ENCODE measurements at regions not wholly inside any gene's neighbourhood (a gene's known extent, or its start where the extent isn't known, plus 50 kb on each side); places are given as distances from the start of the nearest gene placed in this dataset.
A peak's percentile ranks its signal among the peaks of the same experiment; 100 is the strongest.

GRCh38 chr5:68531970-68532369 is 316.4 kb downstream of the PIK3R1 start:
- WGBS, result 91% methylated on average over 4 of the region's 4 CpGs
- no peak overlapping the region for H3K4me3 ChIP-seq (ENCODE audit: low read depth, low read length)
- H3K27ac ChIP-seq (ENCODE audit: low read depth), result no peak overlapping the region
- no peak for DNase-seq (ENCODE audit: extremely low spot score)
- no peaks in the 10 kb centered on the region for H3K4me1 ChIP-seq (ENCODE audit: insufficient read depth)
- H3K36me3 ChIP-seq (ENCODE audit: insufficient read depth), result no peaks in the 10 kb centered on the region

- no peaks in the 10 kb centered on the region for H3K36me3 ChIP-seq (ENCODE audit: insufficient read depth)
- no peak overlapping the region for H3K4me3 ChIP-seq (ENCODE audit: low read depth, low read length)
- 64% methylated on average over 2 of the region's 2 CpGs for WGBS
- no peak overlapping the region for H3K27ac ChIP-seq (ENCODE audit: low read depth)
- no peak for DNase-seq (ENCODE audit: extremely low spot score)
- no peaks in the 10 kb centered on the region for H3K4me1 ChIP-seq (ENCODE audit: insufficient read depth)
Observed at GRCh38 chr5:68533051-68533450, 317.5 kb downstream of the PIK3R1 start.

- Histone ChIP-seq H3K4me3 (ENCODE audit: low read depth, low read length) (no peak overlapping the region), H3K36me3 (ENCODE audit: insufficient read depth) (no peaks in the 10 kb centered on the region), H3K27ac (ENCODE audit: low read depth) (no peak overlapping the region), H3K4me1 (ENCODE audit: insufficient read depth) (no peaks in the 10 kb centered on the region)
- no peak for DNase-seq (ENCODE audit: extremely low spot score)
- WGBS, result 46% methylated on average over 5 of the region's 5 CpGs
Observed at GRCh38 chr5:68533571-68534084, 318.1 kb downstream of the PIK3R1 start.

GRCh38 chr5:68534131-68534940 is 318.8 kb downstream of the PIK3R1 start:
- no peak for DNase-seq (ENCODE audit: extremely low spot score)
- no peaks in the 10 kb centered on the region for H3K4me1 ChIP-seq (ENCODE audit: insufficient read depth)
- no peak overlapping the region for H3K4me3 ChIP-seq (ENCODE audit: low read depth, low read length)
- peak overlapping the region; percentile 67 for H3K27ac ChIP-seq (ENCODE audit: low read depth)
- WGBS, result 23% methylated on average over 12 of the region's 12 CpGs
- no peaks in the 10 kb centered on the region for H3K36me3 ChIP-seq (ENCODE audit: insufficient read depth)

- 89% methylated on average over 8 of the region's 8 CpGs for WGBS
- Histone ChIP-seq H3K4me3 (ENCODE audit: low read depth, low read length) (no peak overlapping the region), H3K36me3 (ENCODE audit: insufficient read depth) (no peaks in the 10 kb centered on the region), H3K27ac (ENCODE audit: low read depth) (no peak overlapping the region), H3K4me1 (ENCODE audit: insufficient read depth) (no peaks in the 10 kb centered on the region)
- DNase-seq (ENCODE audit: extremely low spot score), result no peak
Observed at GRCh38 chr5:68534956-68535520, 319.5 kb downstream of the PIK3R1 start.

- Histone ChIP-seq H3K36me3 (ENCODE audit: insufficient read depth) (no peaks in the 10 kb centered on the region), H3K4me3 (ENCODE audit: low read depth, low read length) (no peak overlapping the region), H3K27ac (ENCODE audit: low read depth) (no peak overlapping the region), H3K4me1 (ENCODE audit: insufficient read depth) (no peaks in the 10 kb centered on the region)
- no peak for DNase-seq (ENCODE audit: extremely low spot score)
- 93% methylated on average over 6 of the region's 6 CpGs for WGBS
Observed at GRCh38 chr5:68538814-68539420, 323.4 kb downstream of the PIK3R1 start.

- DNase-seq (ENCODE audit: extremely low spot score), result no peak
- H3K27ac ChIP-seq (ENCODE audit: low read depth), result no peak overlapping the region
- WGBS, result 83% methylated on average over 9 of the region's 9 CpGs
- H3K4me1 ChIP-seq (ENCODE audit: insufficient read depth), result no peaks in the 10 kb centered on the region
- H3K4me3 ChIP-seq (ENCODE audit: low read depth, low read length), result no peak overlapping the region
- no peaks in the 10 kb centered on the region for H3K36me3 ChIP-seq (ENCODE audit: insufficient read depth)
Observed at GRCh38 chr5:68540798-68541590, 325.4 kb downstream of the PIK3R1 start.

GRCh38 chr5:68542207-68542606 is 326.7 kb downstream of the PIK3R1 start:
- H3K36me3 ChIP-seq (ENCODE audit: insufficient read depth), result no peaks in the 10 kb centered on the region
- no peak overlapping the region for H3K27ac ChIP-seq (ENCODE audit: low read depth)
- no peak overlapping the region for H3K4me3 ChIP-seq (ENCODE audit: low read depth, low read length)
- H3K4me1 ChIP-seq (ENCODE audit: insufficient read depth), result no peaks in the 10 kb centered on the region
- DNase-seq (ENCODE audit: extremely low spot score), result no peak
- WGBS, result 59% methylated on average over 1 of the region's 1 CpG

GRCh38 chr5:68543212-68543611 is 327.7 kb downstream of the PIK3R1 start:
- 53% methylated on average over 2 of the region's 2 CpGs for WGBS
- no peak for DNase-seq (ENCODE audit: extremely low spot score)
- H3K27ac ChIP-seq (ENCODE audit: low read depth), result no peak overlapping the region
- no peaks in the 10 kb centered on the region for H3K4me1 ChIP-seq (ENCODE audit: insufficient read depth)
- no peak overlapping the region for H3K4me3 ChIP-seq (ENCODE audit: low read depth, low read length)
- no peaks in the 10 kb centered on the region for H3K36me3 ChIP-seq (ENCODE audit: insufficient read depth)

- Histone ChIP-seq H3K27ac (ENCODE audit: low read depth) (no peak overlapping the region), H3K36me3 (ENCODE audit: insufficient read depth) (no peaks in the 10 kb centered on the region), H3K4me1 (ENCODE audit: insufficient read depth) (no peaks in the 10 kb centered on the region), H3K4me3 (ENCODE audit: low read depth, low read length) (no peak overlapping the region)
- 66% methylated on average over 8 of the region's 8 CpGs for WGBS
- DNase-seq (ENCODE audit: extremely low spot score), result no peak
Observed at GRCh38 chr5:68544091-68544647, 328.6 kb downstream of the PIK3R1 start.

- no peak overlapping the region for H3K4me3 ChIP-seq (ENCODE audit: low read depth, low read length)
Observed at GRCh38 chr5:68544648-68545552, 329.3 kb downstream of the PIK3R1 start.

GRCh38 chr5:68545636-68546295 is 330.2 kb downstream of the PIK3R1 start:
- Histone ChIP-seq H3K27ac (ENCODE audit: low read depth) (no peak overlapping the region), H3K36me3 (ENCODE audit: insufficient read depth) (no peaks in the 10 kb centered on the region)

More at GRCh38 chr5:68544648-68545552, 329.3 kb downstream of the PIK3R1 start:
- Histone ChIP-seq H3K36me3 (ENCODE audit: insufficient read depth) (no peaks in the 10 kb centered on the region), H3K27ac (ENCODE audit: low read depth) (no peak overlapping the region), H3K4me1 (ENCODE audit: insufficient read depth) (no peaks in the 10 kb centered on the region)
- no peak for DNase-seq (ENCODE audit: extremely low spot score)
- 76% methylated on average over 14 of the region's 14 CpGs for WGBS

More at GRCh38 chr5:68545636-68546295, 330.2 kb downstream of the PIK3R1 start:
- no peaks in the 10 kb centered on the region for H3K4me1 ChIP-seq (ENCODE audit: insufficient read depth)
- 84% methylated on average over 7 of the region's 7 CpGs for WGBS
- DNase-seq (ENCODE audit: extremely low spot score), result no peak
- H3K4me3 ChIP-seq (ENCODE audit: low read depth, low read length), result no peak overlapping the region

Data from urinary bladder (tissue), 3 donors.